Keratinocyte (primary cell): ENCODE measurements at regions not wholly inside any gene's neighbourhood (a gene's known extent, or its start where the extent isn't known, plus 50 kb on each side); places are given as distances from the start of the nearest gene placed in this dataset.
A peak's percentile ranks its signal among the peaks of the same experiment; 100 is the strongest.

Experiments used
- DNase-seq: peaks from one replicate; pipeline ENCODE4 v3.0.0-alpha.2; 2011; ENCODE audit warnings: low read depth, missing footprints, low spot score
- FAIRE-seq: peaks from 2 replicates; lab custom pipeline; 2011; peaks lifted over from hg19 to GRCh38; lab: Jason Lieb, UNC
- H2AFZ ChIP-seq: 2 replicates; pipeline ENCODE4 v1.6.0; 2012; ENCODE audit warnings: low read length, control low read depth, inconsistent platforms; ENCODE audit not compliant: control insufficient read depth
- H3K27ac ChIP-seq: 2 replicates; pipeline ENCODE4 v1.5.1; 2011; ENCODE audit warnings: low read length; ENCODE audit not compliant: control insufficient read depth, insufficient read depth
- H3K27me3 ChIP-seq: 3 replicates; pipeline ENCODE4 v1.6.0; 2011; ENCODE audit warnings: low read length; ENCODE audit not compliant: control insufficient read depth, insufficient read depth; ENCODE audit errors: extremely low read depth
- H3K36me3 ChIP-seq, 2 experiments: 2 replicates in 1 of 2; 3 replicates in 1 of 2; pipeline ENCODE4 v1.5.1; 2011; ENCODE audit warnings: low read length in 2 of 2, mild to moderate bottlenecking in 1 of 2; ENCODE audit not compliant: control insufficient read depth in 2 of 2, insufficient read depth in 2 of 2; ENCODE audit errors: extremely low read depth in 1 of 2
- H3K4me1 ChIP-seq: 3 replicates; pipeline ENCODE4 v1.5.1; 2011; ENCODE audit warnings: low read length; ENCODE audit not compliant: control insufficient read depth, insufficient read depth; ENCODE audit errors: extremely low read depth
- H3K4me2 ChIP-seq: 3 replicates; pipeline ENCODE4 v1.6.0; 2011; ENCODE audit warnings: low read depth, low read length; ENCODE audit not compliant: control insufficient read depth, insufficient read depth; ENCODE audit errors: extremely low read depth
- H3K4me3 ChIP-seq, 3 experiments: fragments of 200-600 bp in 1 of 3; sonication (generic) in 1 of 3; 2 replicates in 2 of 3; 3 replicates in 1 of 3; pipeline ENCODE4 v1.5.1; 2011 to 2016; ENCODE audit warnings: low read length in 3 of 3, mild to moderate bottlenecking in 3 of 3, control low read depth in 2 of 3, inconsistent platforms in 1 of 3, low read depth in 1 of 3, mixed read lengths in 1 of 3, mixed run types in 1 of 3, moderate library complexity in 1 of 3; ENCODE audit not compliant: control insufficient read depth in 2 of 3, insufficient read depth in 2 of 3; ENCODE audit errors: extremely low read depth in 1 of 3
- H3K79me2 ChIP-seq: 2 replicates; pipeline ENCODE4 v1.6.0; 2012; ENCODE audit warnings: low read length; ENCODE audit not compliant: control insufficient read depth, insufficient read depth
- H3K9ac ChIP-seq: 3 replicates; pipeline ENCODE4 v1.6.0; 2011; ENCODE audit warnings: low read length; ENCODE audit not compliant: control insufficient read depth, insufficient read depth; ENCODE audit errors: extremely low read depth
- H3K9me1 ChIP-seq: 3 replicates; pipeline ENCODE4 v1.6.0; 2011; ENCODE audit warnings: low read length; ENCODE audit not compliant: control insufficient read depth, insufficient read depth; ENCODE audit errors: extremely low read depth
- H3K9me3 ChIP-seq: 2 replicates; pipeline ENCODE4 v1.5.1; 2012; ENCODE audit warnings: low read depth, low read length; ENCODE audit not compliant: control insufficient read depth
- H4K20me1 ChIP-seq: 3 replicates; pipeline ENCODE4 v1.6.0; 2011; ENCODE audit warnings: low read length; ENCODE audit not compliant: control insufficient read depth, insufficient read depth; ENCODE audit errors: extremely low read depth
- CTCF ChIP-seq, 3 experiments: IDR thresholded peaks in 1 of 3; conservative IDR thresholded peaks in 1 of 3; optimal IDR thresholded peaks in 1 of 3; 2 replicates in 2 of 3; 3 replicates in 1 of 3; pipeline versions ENCODE3 to v1.5.1; 2011; ENCODE audit warnings: low read length in 3 of 3, mild to moderate bottlenecking in 3 of 3, moderate library complexity in 2 of 3, control low read depth in 1 of 3, inconsistent platforms in 1 of 3; ENCODE audit not compliant: insufficient read depth in 2 of 3; ENCODE audit errors: extremely low read depth in 1 of 3
- EZH2 ChIP-seq: IDR thresholded peaks from one replicate; pipeline ENCODE4 v1.6.1; 2012; ENCODE audit warnings: inconsistent platforms, mild to moderate bottlenecking, low read length, moderate library complexity
- dilution Hi-C: fragments of 300-500 bp; cut with MboI; formaldehyde crosslinking; loops from one replicate; pipeline ENCODE4 v1.7.0; 2020; ENCODE audit warnings: low sequenced_read_pairs; ENCODE audit not compliant: extremely low pct_ligation_motif_present

DNA sequence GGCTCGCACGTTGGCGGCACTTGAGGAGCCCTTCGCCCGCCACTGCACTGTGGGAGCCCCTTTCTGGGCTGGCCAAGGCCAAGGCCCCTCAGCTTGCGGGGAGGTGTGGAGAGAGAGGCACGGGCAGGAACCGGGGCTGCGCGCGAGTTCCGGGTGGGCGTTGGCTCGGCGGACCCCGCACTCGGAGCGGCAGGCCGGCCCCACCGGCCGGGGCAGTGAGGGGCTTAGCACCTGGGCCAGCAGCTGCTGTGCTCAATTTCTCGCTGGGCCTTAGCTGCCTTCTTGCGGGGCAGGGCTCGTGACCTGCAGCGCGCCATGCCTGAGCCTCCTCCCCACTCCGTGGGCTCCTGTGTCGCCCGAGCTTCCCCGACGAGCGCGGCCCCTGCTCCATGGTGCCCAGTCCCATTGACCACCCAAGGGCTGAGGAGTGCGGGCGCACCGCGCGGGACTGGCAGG lies 71.6 kb upstream of the CNTN1 start:
- Histone ChIP-seq H3K4me3 (no peak overlapping the region), H3K9ac (no peak overlapping the region), H2AFZ (no peak overlapping the region), H3K27ac (no peak overlapping the region), H3K4me1 (no peaks in the 10 kb centered on the region), H3K79me2 (no peaks in the 10 kb centered on the region), H3K27me3 (no peaks in the 10 kb centered on the region), H3K4me2 (no peak overlapping the region), H4K20me1 (no peaks in the 10 kb centered on the region), H3K9me3 (no peaks in the 10 kb centered on the region), H3K9me1 (no peaks in the 10 kb centered on the region), H3K36me3 (no peaks in the 10 kb centered on the region)
- FAIRE-seq (no peak), DNase-seq (no peak)
- dilution Hi-C loops, result no loop called here
- TF ChIP-seq CTCF (optimal IDR thresholded peaks at IDR 0.05 in 1 of 3, IDR thresholded peaks at IDR 0.05 in 1 of 3, conservative IDR thresholded peaks at IDR 0.05 in 1 of 3; ENCODE audit: extremely low read depth in 1 of 3, insufficient read depth in 2 of 3, low read length in 3 of 3), result no peak
- no peak for TF ChIP-seq EZH2

DNA sequence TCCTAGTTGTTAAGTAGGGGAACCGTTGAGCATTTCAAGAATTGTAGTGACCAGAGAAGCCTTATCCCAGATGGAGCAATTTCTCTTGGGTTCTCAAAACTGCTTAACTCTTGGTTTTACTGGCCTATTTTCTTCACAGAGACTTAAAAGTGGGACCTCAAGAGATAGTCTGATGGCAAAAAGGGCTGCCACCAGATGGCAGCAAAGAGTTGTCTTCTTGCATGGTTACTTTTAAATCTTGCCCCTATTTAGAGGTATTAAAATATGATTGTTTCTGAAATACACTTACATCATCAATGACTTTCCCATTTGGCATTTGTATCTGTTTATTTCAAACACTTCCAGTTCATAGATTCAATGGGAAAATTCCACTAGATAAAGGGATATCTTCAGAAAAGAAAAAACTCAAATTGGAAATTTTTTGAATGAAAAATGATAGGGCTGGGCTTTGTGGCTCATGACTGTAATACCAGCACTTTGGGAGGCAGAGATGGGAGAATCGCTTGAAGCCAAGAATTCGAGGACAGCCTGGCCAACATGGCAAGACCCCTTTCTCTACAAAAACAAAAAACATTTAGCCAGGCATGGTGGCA lies 69.9 kb upstream of the CNTN1 start:
- Histone ChIP-seq H3K4me1 (no peaks in the 10 kb centered on the region), H3K9me1 (no peaks in the 10 kb centered on the region), H3K36me3 (no peaks in the 10 kb centered on the region), H4K20me1 (no peaks in the 10 kb centered on the region), H3K9me3 (no peaks in the 10 kb centered on the region), H3K4me2 (no peak overlapping the region), H2AFZ (no peak overlapping the region), H3K27me3 (no peaks in the 10 kb centered on the region), H3K9ac (no peak overlapping the region), H3K4me3 (no peak overlapping the region), H3K27ac (no peak overlapping the region), H3K79me2 (no peaks in the 10 kb centered on the region)
- no peak for DNase-seq
- dilution Hi-C loops, result no loop called here
- TF ChIP-seq EZH2 (no peak), CTCF (optimal IDR thresholded peaks at IDR 0.05 in 1 of 3, IDR thresholded peaks at IDR 0.05 in 1 of 3, conservative IDR thresholded peaks at IDR 0.05 in 1 of 3; ENCODE audit: extremely low read depth in 1 of 3, insufficient read depth in 2 of 3, low read length in 3 of 3) (peak; percentile 55 to 68 (median 68))
- peak; percentile 66 for FAIRE-seq
